Liver (tissue), 8 donors: ENCODE measurements at regions not wholly inside any gene's neighbourhood (a gene's known extent, or its start where the extent isn't known, plus 50 kb on each side); places are given as distances from the start of the nearest gene placed in this dataset.

ENCODE experiments used
- DNase-seq: peaks from one replicate; pipeline ENCODE4 v3.0.0-alpha.2; 2017; ENCODE audit warnings: low spot score
- H3K27ac ChIP-seq, 2 donors: one replicate each; pipeline ENCODE4 v1.7.0; 2013; ENCODE audit warnings: inconsistent platforms in 2 of 2, low read length in 2 of 2, control low read depth in 1 of 2, low read depth in 1 of 2, mild to moderate bottlenecking in 1 of 2
- H3K27me3 ChIP-seq, 4 donors: one replicate each; pipeline versions ENCODE4 v1.6.1 to v1.7.0; 2013; ENCODE audit warnings: low read length in 3 of 4, inconsistent platforms in 1 of 4, mild to moderate bottlenecking in 1 of 4, moderate library complexity in 1 of 4; ENCODE audit not compliant: control insufficient read depth in 4 of 4, insufficient read depth in 4 of 4
- H3K36me3 ChIP-seq, 4 donors: one replicate each; pipeline versions ENCODE4 v1.6.1 to v1.7.0; 2013; ENCODE audit warnings: low read length in 3 of 4, mild to moderate bottlenecking in 3 of 4, low read depth in 1 of 4, moderate library complexity in 1 of 4; ENCODE audit not compliant: control insufficient read depth in 4 of 4, insufficient read depth in 3 of 4
- H3K4me1 ChIP-seq, 4 donors: one replicate each; pipeline versions ENCODE4 v1.6.1 to v1.7.0; 2013; ENCODE audit warnings: low read length in 3 of 4, mild to moderate bottlenecking in 3 of 4, moderate library complexity in 1 of 4; ENCODE audit not compliant: control insufficient read depth in 4 of 4, insufficient read depth in 4 of 4
- H3K4me3 ChIP-seq, 3 donors: one replicate each; pipeline versions ENCODE4 v1.6.1 to v1.7.0; 2013; ENCODE audit warnings: low read length in 3 of 3, control low read depth in 1 of 3, low read depth in 1 of 3, mild to moderate bottlenecking in 1 of 3
- H3K9ac ChIP-seq, 2 donors: one replicate each; pipeline ENCODE4 v1.7.0; 2013; ENCODE audit warnings: low read length in 2 of 2, mild to moderate bottlenecking in 2 of 2, moderate library complexity in 2 of 2, control low read depth in 1 of 2, low read depth in 1 of 2
- H3K9me3 ChIP-seq, 4 donors: one replicate each; pipeline versions ENCODE4 v1.6.1 to v1.7.0; 2013; ENCODE audit warnings: low read length in 3 of 4; ENCODE audit not compliant: control insufficient read depth in 4 of 4
- ATF3 ChIP-seq: IDR thresholded peaks from 2 replicates; pipeline ENCODE4 v1.6.1; 2016; ENCODE audit warnings: antibody characterized with exemption
- CTCF ChIP-seq: fragments of 150-350 bp; IDR thresholded peaks from 2 replicates; pipeline ENCODE4 v1.5.1; 2017; ENCODE audit warnings: improper control_type of control experiment, low read depth, low read length; ENCODE audit not compliant: missing input control
- EGR1 ChIP-seq, 2 donors: IDR thresholded peaks; 2 replicates each; pipeline ENCODE4 v1.6.1; 2016 to 2018; ENCODE audit warnings: antibody characterized with exemption in 2 of 2, low read depth in 2 of 2
- FOXA1 ChIP-seq: IDR thresholded peaks from 2 replicates; pipeline ENCODE4 v1.6.1; 2016; ENCODE audit warnings: antibody characterized with exemption
- FOXA2 ChIP-seq: IDR thresholded peaks from 2 replicates; pipeline ENCODE4 v1.6.1; 2016; ENCODE audit warnings: antibody characterized with exemption
- GABPA ChIP-seq, 2 donors: IDR thresholded peaks in 1 of 2; conservative IDR thresholded peaks in 1 of 2; 2 replicates each; pipeline ENCODE4 v1.6.1; 2016; ENCODE audit warnings: antibody characterized with exemption in 2 of 2, mild to moderate bottlenecking in 1 of 2, moderate library complexity in 1 of 2
- HNF4A ChIP-seq, 2 donors: conservative IDR thresholded peaks; 2 replicates each; pipeline ENCODE4 v1.6.1; 2016; ENCODE audit warnings: antibody characterized with exemption in 2 of 2, mild to moderate bottlenecking in 2 of 2
- HNF4G ChIP-seq: IDR thresholded peaks from 2 replicates; pipeline ENCODE4 v1.6.1; 2016; ENCODE audit warnings: antibody characterized with exemption
- JUND ChIP-seq, 2 donors: IDR thresholded peaks; 2 replicates each; pipeline ENCODE4 v1.6.1; 2016; ENCODE audit warnings: antibody characterized with exemption in 2 of 2
- MAX ChIP-seq: IDR thresholded peaks from 2 replicates; pipeline ENCODE4 v1.6.1; 2016; ENCODE audit warnings: antibody characterized with exemption
- NR2F2 ChIP-seq: IDR thresholded peaks from 2 replicates; pipeline ENCODE4 v1.6.1; 2016; ENCODE audit warnings: antibody characterized with exemption
- RAD21 ChIP-seq, 2 donors: IDR thresholded peaks; 2 replicates each; pipeline ENCODE4 v1.6.1; 2016; ENCODE audit warnings: antibody characterized with exemption in 2 of 2, mild to moderate bottlenecking in 2 of 2
- RXRA ChIP-seq, 2 donors: IDR thresholded peaks; 2 replicates each; pipeline ENCODE4 v1.6.1; 2017 to 2018; ENCODE audit warnings: antibody characterized with exemption in 2 of 2, mild to moderate bottlenecking in 1 of 2
- SP1 ChIP-seq: IDR thresholded peaks from 2 replicates; pipeline ENCODE4 v1.6.1; 2018; ENCODE audit warnings: antibody characterized with exemption, mild to moderate bottlenecking
- TAF1 ChIP-seq: conservative IDR thresholded peaks from 2 replicates; pipeline ENCODE4 v1.6.1; 2016; ENCODE audit warnings: antibody characterized with exemption, mild to moderate bottlenecking
- YY1 ChIP-seq: IDR thresholded peaks from 2 replicates; pipeline ENCODE4 v1.6.1; 2016; ENCODE audit warnings: antibody characterized with exemption, mild to moderate bottlenecking
- WGBS: extraction: QIAGEN DNeasy Blood & Tissue Kit; methylation state at CpG from one replicate; pipeline ENCODE4 v1.1.7; 2013; 5-methylcytosine and 5-hydroxymethylcytosine counted together
- TF ChIP-seq, protein P1 (sequence below): IDR thresholded peaks from 2 replicates; pipeline ENCODE4 v1.6.1; 2016; ENCODE audit warnings: antibody characterized with exemption
- TF ChIP-seq, protein P2 (sequence below): IDR thresholded peaks from 2 replicates; pipeline ENCODE4 v1.6.1; 2016; ENCODE audit warnings: antibody characterized with exemption, mild to moderate bottlenecking
- donor health status: healthy.
- donor health status: healthy.
- donor health status: healthy.
- donor health status: healthy.
- donor health status: healthy.

GRCh38 chr1:219993554-219994433 is 52.5 kb downstream of the EPRS1 start:
- WGBS, result 35% methylated on average over 9 of the region's 9 CpGs
- peak overlapping the region; percentile 14 to 22 for H3K9ac ChIP-seq
- H3K36me3 ChIP-seq, result peaks cover 6 to 17% (median 10%) of the 10 kb centered on the region in 4 donors
- peak overlapping the region; percentile 51 to 65 for H3K27ac ChIP-seq
- peaks cover 6 to 53% (median 41%) of the 10 kb centered on the region in 4 donors for H3K4me1 ChIP-seq
- H3K9me3 ChIP-seq, result no peaks in the 10 kb centered on the region
- TF ChIP-seq, protein P1, sequence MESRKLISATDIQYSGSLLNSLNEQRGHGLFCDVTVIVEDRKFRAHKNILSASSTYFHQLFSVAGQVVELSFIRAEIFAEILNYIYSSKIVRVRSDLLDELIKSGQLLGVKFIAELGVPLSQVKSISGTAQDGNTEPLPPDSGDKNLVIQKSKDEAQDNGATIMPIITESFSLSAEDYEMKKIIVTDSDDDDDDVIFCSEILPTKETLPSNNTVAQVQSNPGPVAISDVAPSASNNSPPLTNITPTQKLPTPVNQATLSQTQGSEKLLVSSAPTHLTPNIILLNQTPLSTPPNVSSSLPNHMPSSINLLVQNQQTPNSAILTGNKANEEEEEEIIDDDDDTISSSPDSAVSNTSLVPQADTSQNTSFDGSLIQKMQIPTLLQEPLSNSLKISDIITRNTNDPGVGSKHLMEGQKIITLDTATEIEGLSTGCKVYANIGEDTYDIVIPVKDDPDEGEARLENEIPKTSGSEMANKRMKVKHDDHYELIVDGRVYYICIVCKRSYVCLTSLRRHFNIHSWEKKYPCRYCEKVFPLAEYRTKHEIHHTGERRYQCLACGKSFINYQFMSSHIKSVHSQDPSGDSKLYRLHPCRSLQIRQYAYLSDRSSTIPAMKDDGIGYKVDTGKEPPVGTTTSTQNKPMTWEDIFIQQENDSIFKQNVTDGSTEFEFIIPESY, result peak; percentile 42
- TF ChIP-seq MAX (peak; percentile 22), YY1 (peak; percentile 78), JUND (IDR thresholded peaks at IDR 0.05) (peak; percentile 25 to 57), NR2F2 (no peak), FOXA1 (peak; percentile 65), RAD21 (IDR thresholded peaks at IDR 0.05) (peak; percentile 14 to 22), HNF4G (no peak), GABPA (IDR thresholded peaks at IDR 0.05 in 1 of 2, conservative IDR thresholded peaks at IDR 0.05 in 1 of 2) (no peak), ATF3 (peak; percentile 42), RXRA (IDR thresholded peaks at IDR 0.05) (peak; percentile 13 to 58), HNF4A (conservative IDR thresholded peaks at IDR 0.05) (peak; percentile 11 to 38), CTCF (peak; percentile 25), TAF1 (peak; percentile 40), SP1 (peak; percentile 33), EGR1 (IDR thresholded peaks at IDR 0.05; ENCODE audit: low read depth in 2 of 2) (no peak), FOXA2 (peak; percentile 82)
- TF ChIP-seq, protein P2, sequence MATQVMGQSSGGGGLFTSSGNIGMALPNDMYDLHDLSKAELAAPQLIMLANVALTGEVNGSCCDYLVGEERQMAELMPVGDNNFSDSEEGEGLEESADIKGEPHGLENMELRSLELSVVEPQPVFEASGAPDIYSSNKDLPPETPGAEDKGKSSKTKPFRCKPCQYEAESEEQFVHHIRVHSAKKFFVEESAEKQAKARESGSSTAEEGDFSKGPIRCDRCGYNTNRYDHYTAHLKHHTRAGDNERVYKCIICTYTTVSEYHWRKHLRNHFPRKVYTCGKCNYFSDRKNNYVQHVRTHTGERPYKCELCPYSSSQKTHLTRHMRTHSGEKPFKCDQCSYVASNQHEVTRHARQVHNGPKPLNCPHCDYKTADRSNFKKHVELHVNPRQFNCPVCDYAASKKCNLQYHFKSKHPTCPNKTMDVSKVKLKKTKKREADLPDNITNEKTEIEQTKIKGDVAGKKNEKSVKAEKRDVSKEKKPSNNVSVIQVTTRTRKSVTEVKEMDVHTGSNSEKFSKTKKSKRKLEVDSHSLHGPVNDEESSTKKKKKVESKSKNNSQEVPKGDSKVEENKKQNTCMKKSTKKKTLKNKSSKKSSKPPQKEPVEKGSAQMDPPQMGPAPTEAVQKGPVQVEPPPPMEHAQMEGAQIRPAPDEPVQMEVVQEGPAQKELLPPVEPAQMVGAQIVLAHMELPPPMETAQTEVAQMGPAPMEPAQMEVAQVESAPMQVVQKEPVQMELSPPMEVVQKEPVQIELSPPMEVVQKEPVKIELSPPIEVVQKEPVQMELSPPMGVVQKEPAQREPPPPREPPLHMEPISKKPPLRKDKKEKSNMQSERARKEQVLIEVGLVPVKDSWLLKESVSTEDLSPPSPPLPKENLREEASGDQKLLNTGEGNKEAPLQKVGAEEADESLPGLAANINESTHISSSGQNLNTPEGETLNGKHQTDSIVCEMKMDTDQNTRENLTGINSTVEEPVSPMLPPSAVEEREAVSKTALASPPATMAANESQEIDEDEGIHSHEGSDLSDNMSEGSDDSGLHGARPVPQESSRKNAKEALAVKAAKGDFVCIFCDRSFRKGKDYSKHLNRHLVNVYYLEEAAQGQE, result no peak
- H3K27me3 ChIP-seq, result no peaks in the 10 kb centered on the region
- peak overlapping the region; percentile 43 to 60 (median 45) for H3K4me3 ChIP-seq
- DNase-seq, result no peak
